SH-SY5Y (cell line): ENCODE measurements at regions not wholly inside any gene's neighbourhood (a gene's known extent, or its start where the extent isn't known, plus 50 kb on each side); places are given as distances from the start of the nearest gene placed in this dataset.

ENCODE experiments used
- GATA2 ChIP-seq: IDR thresholded peaks from 2 replicates; pipeline ENCODE4 v1.6.1; 2011; ENCODE audit warnings: mild to moderate bottlenecking, low read depth, low read length
- GATA3 ChIP-seq: IDR thresholded peaks from 2 replicates; pipeline ENCODE4 v1.6.1; 2011; ENCODE audit warnings: low read depth, mild to moderate bottlenecking, low read length, moderate library complexity

GRCh38 chr20:58073945-58074856, 154.3 kb downstream of the ANKRD60 start:
- TF ChIP-seq GATA2 (no peak), GATA3 (no peak)
